ENCODE measurements at regions not wholly inside any gene's neighbourhood (a gene's known extent, or its start where the extent isn't known, plus 50 kb on each side); places are given as distances from the start of the nearest gene placed in this dataset.

- TF ChIP-seq CTCF (IDR thresholded peaks at IDR 0.05; ENCODE audit: low read depth, low read length): no peak
- no peak for TF ChIP-seq EZH2phosphoT487 (IDR thresholded peaks at IDR 0.05; ENCODE audit: low read depth)
Measured at GRCh38 chr3:94875149-94875548, 812.3 kb downstream of the NSUN3 start.
